GM18505 (cell line): ENCODE measurements at regions not wholly inside any gene's neighbourhood (a gene's known extent, or its start where the extent isn't known, plus 50 kb on each side); places are given as distances from the start of the nearest gene placed in this dataset.

Source experiments
- ATAC-seq: cut with Tn5 transposase; IDR thresholded peaks from one replicate; pipeline ENCODE4 v1.9.1; 2021; ENCODE audit not compliant: unreplicated experiment
- POLR2A ChIP-seq: IDR thresholded peaks from 4 replicates; pipeline ENCODE4 v1.6.1; 2011; ENCODE audit warnings: borderline replicate concordance; ENCODE audit not compliant: insufficient read depth, insufficient read length; ENCODE audit errors: extremely low read depth

- ATAC-seq, result no peak
- no peak for TF ChIP-seq POLR2A
Observed at GRCh38 chr7:15885678-15886077, 199.2 kb upstream of the MEOX2 start.

- ATAC-seq, result no peak
- TF ChIP-seq POLR2A, result no peak
Observed at GRCh38 chr7:15874774-15875173, 188.3 kb upstream of the MEOX2 start.

- no peak for ATAC-seq
- TF ChIP-seq POLR2A, result no peak
Observed at GRCh38 chr7:15870347-15870746, 183.9 kb upstream of the MEOX2 start.

DNA sequence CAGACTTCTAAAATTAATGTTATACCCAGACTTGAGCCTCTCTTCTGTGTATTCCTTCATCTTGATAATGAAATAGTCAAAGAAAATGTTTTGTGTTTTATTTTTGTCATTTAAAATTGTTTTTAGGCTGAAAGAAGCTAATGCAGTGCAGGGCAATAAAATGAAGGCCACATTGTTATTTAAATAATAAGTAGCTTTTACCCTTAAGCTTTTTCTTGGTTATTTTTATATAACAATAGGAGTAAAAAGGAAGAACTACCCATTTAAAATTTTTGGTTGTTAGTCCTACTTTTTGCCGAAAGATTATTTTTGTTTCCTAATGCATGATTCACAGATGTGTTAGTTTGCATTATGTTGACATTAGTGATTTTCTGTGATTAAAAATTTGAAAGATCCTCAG lies 181.0 kb upstream of the MEOX2 start:
- no peak for ATAC-seq
- TF ChIP-seq POLR2A, result no peak

GRCh38 chr7:15866753-15867152 lies 180.3 kb upstream of the MEOX2 start:
- no peak for TF ChIP-seq POLR2A
- no peak for ATAC-seq

GRCh38 chr7:15864626-15864991 lies 178.1 kb upstream of the MEOX2 start:
- TF ChIP-seq POLR2A, result no peak

DNA sequence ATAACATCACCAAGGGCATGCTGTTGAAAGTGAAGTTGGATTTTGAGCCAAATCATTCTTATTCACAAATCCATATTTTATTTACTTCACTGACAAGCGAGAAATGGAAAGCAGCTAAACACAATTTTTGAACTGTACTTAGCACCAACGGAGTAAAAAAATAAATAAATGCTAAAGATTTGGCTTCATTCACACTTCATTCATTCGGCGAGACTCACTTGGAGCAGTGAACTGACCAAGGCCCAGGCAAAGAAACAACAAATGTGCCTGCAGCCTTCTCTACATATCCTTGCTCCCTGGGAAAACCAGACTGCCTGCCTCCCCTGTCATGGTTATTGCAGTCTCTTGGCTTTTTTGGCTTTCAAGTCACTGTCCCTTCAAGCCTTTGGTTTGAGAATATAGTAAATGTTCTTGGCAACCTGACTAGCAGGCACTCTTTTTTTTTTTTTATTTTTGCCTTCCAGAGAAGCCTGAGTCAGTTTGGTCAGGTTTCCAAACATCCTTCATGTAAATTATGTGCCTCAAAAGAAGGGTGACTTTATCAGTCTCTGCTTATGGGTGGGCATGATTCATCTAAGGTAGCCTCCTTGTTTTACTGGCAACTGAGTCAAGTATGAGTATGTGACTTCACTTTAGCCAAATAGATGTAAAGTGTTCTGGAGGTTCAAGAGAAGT lies 177.6 kb upstream of the MEOX2 start:
- TF ChIP-seq POLR2A, result no peak
- no peak for ATAC-seq

More at GRCh38 chr7:15864626-15864991, 178.1 kb upstream of the MEOX2 start:
- ATAC-seq, result no peak

GRCh38 chr7:15862781-15863165 lies 176.3 kb upstream of the MEOX2 start:
- TF ChIP-seq POLR2A, result no peak
- ATAC-seq, result no peak

DNA sequence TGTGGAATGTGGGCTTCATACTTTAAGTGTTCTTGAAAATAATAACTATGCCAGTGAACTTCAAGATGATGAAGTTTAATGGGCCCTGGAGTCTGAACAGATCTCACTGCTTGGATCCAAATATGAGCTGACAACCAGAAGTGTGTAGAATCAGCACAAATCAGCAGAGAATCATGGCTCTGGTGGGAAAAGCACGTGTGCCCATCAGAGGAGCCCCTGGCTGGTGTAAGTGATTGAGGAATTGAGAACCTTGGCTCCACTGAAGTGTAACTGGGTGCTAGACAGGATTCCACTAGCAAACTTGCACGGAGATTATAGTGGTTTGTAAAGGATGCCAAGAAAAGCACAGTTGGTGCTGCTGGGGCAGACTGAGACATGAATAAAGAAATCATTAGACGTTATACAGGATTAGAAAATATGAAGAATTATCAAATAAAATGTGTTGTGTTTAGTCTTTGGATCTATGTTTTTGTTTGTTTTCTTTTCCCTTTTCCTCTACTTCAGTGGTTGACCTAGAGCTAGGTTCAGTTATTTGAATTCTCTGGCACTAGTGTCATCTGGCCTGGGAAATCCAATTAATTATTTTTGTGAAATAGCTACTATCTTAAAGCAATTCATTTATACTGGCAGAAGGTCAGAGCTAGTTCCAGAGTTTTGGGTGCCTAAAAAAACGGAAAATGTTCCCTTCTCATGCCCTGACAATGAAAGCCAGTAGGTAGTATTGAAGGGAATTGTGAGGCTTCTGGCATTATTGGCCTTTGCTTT lies 175.7 kb upstream of the MEOX2 start:
- no peak for ATAC-seq
- TF ChIP-seq POLR2A, result no peak

DNA sequence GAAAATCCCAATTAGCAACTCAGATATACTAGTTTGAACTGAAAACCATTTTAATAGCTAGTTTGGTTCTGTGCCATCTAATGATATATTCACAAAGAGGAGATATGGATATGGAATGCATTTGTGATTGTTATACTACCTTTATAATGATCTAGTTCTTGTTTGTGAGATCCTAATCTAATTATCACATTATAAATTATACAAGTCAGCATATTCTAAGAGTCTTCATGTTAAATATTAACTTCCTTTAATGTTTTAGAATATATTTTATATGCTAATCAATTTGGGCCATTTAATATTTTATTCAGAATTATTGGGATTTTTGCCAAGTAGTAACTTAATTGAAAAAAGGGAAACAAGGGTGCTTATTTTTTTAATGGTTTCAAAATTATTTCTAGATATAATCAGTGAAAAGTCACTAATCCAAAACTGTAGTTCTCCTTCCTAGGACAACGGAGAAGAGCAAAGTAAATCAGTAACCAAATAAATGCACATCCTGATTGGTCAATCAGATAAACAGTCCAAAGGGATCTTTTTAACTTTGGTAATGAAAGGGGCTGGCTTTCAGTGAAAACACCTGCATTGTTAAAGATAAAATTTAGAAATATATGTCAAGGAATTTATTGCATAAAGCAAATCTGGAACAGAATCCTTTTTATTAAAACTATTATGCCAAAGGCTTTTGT lies 173.9 kb upstream of the MEOX2 start:
- no peak for ATAC-seq
- no peak for TF ChIP-seq POLR2A

- no peak for TF ChIP-seq POLR2A
- ATAC-seq, result no peak
Observed at GRCh38 chr7:15857026-15857425, 170.5 kb upstream of the MEOX2 start.

GRCh38 chr7:15856311-15856710 lies 169.8 kb upstream of the MEOX2 start:
- TF ChIP-seq POLR2A, result no peak
- no peak for ATAC-seq

- no peak for TF ChIP-seq POLR2A
- ATAC-seq, result no peak
Observed at GRCh38 chr7:15855525-15856109, 169.1 kb upstream of the MEOX2 start.
